ENCODE measurements at regions not wholly inside any gene's neighbourhood (a gene's known extent, or its start where the extent isn't known, plus 50 kb on each side); places are given as distances from the start of the nearest gene placed in this dataset.

GRCh38 chr2:415986-416610, 128.2 kb upstream of the ALKAL2 start:
- TF ChIP-seq POLR2A (IDR thresholded peaks at IDR 0.05) (no peak), CTCF (IDR thresholded peaks at IDR 0.05) (no peak)
